ENCODE measurements at regions not wholly inside any gene's neighbourhood (a gene's known extent, or its start where the extent isn't known, plus 50 kb on each side); places are given as distances from the start of the nearest gene placed in this dataset.

GRCh38 chr3:127137757-127138536 lies 55.0 kb upstream of the PRR23E start:
- Histone ChIP-seq H3K36me3 (ENCODE audit: control insufficient read depth, insufficient read depth, low read length) (no peaks in the 10 kb centered on the region), H3K27me3 (ENCODE audit: control insufficient read depth, insufficient read depth, low read length) (peaks cover 53% of the 10 kb centered on the region), H3K4me3 (ENCODE audit: low read depth, low read length) (no peak overlapping the region)
- no peak for DNase-seq (ENCODE audit: low read depth)
- no peak for TF ChIP-seq CTCF (IDR thresholded peaks at IDR 0.05; ENCODE audit: insufficient read depth, low read length, poor library complexity, severe bottlenecking)

GRCh38 chr3:127139601-127140500 lies 53.1 kb upstream of the PRR23E start:
- no peaks in the 10 kb centered on the region for H3K36me3 ChIP-seq (ENCODE audit: control insufficient read depth, insufficient read depth, low read length)
- no peak for TF ChIP-seq CTCF (IDR thresholded peaks at IDR 0.05; ENCODE audit: insufficient read depth, low read length, poor library complexity, severe bottlenecking)
- peaks cover 36% of the 10 kb centered on the region for H3K27me3 ChIP-seq (ENCODE audit: control insufficient read depth, insufficient read depth, low read length)
- no peak overlapping the region for H3K4me3 ChIP-seq (ENCODE audit: low read depth, low read length)
- DNase-seq (ENCODE audit: low read depth): no peak

GRCh38 chr3:127140501-127141460 lies 52.1 kb upstream of the PRR23E start:
- no peak for TF ChIP-seq CTCF (IDR thresholded peaks at IDR 0.05; ENCODE audit: insufficient read depth, low read length, poor library complexity, severe bottlenecking)
- Histone ChIP-seq H3K27me3 (ENCODE audit: control insufficient read depth, insufficient read depth, low read length) (peaks cover 26% of the 10 kb centered on the region), H3K4me3 (ENCODE audit: low read depth, low read length) (no peak overlapping the region), H3K36me3 (ENCODE audit: control insufficient read depth, insufficient read depth, low read length) (no peaks in the 10 kb centered on the region)
- DNase-seq (ENCODE audit: low read depth): no peak

GRCh38 chr3:127141921-127142730 lies 50.8 kb upstream of the PRR23E start:
- no peak for DNase-seq (ENCODE audit: low read depth)
- Histone ChIP-seq H3K27me3 (ENCODE audit: control insufficient read depth, insufficient read depth, low read length) (peaks cover 15% of the 10 kb centered on the region), H3K36me3 (ENCODE audit: control insufficient read depth, insufficient read depth, low read length) (no peaks in the 10 kb centered on the region), H3K4me3 (ENCODE audit: low read depth, low read length) (no peak overlapping the region)
- TF ChIP-seq CTCF (IDR thresholded peaks at IDR 0.05; ENCODE audit: insufficient read depth, low read length, poor library complexity, severe bottlenecking): no peak

All from kidney epithelial cell (primary cell).